Bone marrow (tissue), 2 donors: ENCODE measurements at regions not wholly inside any gene's neighbourhood (a gene's known extent, or its start where the extent isn't known, plus 50 kb on each side); places are given as distances from the start of the nearest gene placed in this dataset.
"Not testable (repeated sequence)": the region's sequence is repeated elsewhere in the genome, so short reads cannot be mapped to it uniquely, and the experiment has no call there.

Source experiments
- DNase-seq, 2 donors: peaks; one replicate each; lab custom pipeline; 2025; lab: John Stamatoyannopoulos, UW

DNA sequence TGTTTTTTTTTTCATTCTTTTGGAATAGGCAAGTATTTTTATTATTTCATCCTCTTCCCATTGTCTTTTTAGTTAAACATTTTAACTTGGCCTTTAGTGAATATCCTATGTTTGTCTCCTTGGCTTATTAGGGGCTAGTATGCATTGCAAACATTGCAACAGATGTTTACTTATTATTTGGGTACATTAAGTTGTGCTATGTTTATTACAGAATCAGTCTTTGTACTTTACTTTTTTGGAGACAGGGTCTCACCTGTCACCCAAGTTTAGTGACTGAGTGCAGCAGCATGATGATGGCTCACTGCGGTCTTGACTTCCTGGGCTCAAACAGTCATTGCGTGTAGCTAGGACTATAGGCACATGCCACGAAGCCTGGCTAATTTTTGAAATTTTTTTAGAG lies 51.1 kb upstream of the NUDT6 start:
- no peak for DNase-seq

GRCh38 chr4:122976111-122976510 lies 53.7 kb upstream of the NUDT6 start:
- DNase-seq = no peak

DNA sequence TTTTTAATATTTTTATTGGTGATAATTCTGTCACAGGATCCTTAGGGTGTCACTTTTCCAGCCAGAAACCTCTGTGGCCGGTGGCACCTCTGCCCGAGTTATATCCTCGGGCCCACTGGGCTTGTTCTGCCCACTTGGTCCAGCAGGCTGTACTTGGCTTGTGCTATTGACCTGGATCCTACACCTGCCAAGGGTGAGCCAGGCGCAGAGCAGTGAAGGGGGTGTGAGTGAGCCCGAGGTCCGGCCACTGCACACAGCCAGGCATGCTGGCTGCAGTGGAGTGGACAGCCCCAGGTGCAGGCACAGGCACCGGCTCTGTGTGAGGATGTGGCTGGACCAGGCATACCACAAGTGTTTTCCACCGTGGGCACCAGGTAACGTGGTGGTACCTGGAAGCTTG lies 54.7 kb upstream of the NUDT6 start:
- DNase-seq = no peak

DNA sequence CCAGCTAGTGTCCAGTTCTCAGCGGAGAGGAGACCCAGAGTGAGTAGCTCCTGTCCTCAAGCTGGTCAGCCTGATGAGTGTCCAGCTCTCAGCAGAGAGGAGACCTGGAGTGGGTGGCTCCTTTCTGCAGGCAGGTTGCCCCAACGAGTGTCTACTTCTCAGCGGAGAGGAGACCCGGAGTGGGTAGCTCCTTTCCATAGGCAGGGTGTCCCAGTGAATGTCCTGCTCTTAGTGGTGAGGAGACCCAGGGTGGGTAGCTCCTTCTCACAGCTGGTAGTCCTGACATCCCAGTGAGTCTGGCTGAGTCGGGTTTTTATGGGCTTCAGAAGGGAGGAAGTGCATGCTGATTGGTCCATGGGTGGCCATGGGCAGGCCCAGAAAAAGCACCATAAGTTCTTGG lies 55.7 kb upstream of the NUDT6 start:
- DNase-seq = no peak

- DNase-seq = no peak
Measured at GRCh38 chr4:122978789-122979188, 56.4 kb upstream of the NUDT6 start.

GRCh38 chr4:122980860-122981259 lies 58.5 kb upstream of the NUDT6 start:
- no peak for DNase-seq

GRCh38 chr4:122988696-122989095 lies 66.3 kb upstream of the NUDT6 start:
- DNase-seq = no peak

GRCh38 chr4:122990891-122991290 lies 68.5 kb upstream of the NUDT6 start:
- no peak for DNase-seq

DNA sequence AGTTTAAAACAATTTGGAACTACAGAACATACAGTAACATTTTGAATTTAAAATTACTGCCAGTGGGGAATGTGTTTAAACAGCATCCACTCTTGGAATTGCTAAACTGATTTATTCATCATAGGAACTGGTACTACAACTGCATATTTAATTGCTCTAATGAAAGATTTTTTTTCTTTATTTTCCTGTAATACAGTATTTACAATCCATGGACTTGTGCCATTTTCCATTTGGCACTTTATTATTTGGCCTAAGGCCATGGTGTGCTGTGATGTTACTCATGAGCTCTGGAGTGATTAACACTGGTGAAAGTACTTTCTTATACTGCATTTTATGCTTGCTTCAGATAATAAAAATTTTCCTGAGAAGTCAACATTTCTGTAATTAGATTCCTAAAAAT lies 69.7 kb upstream of the NUDT6 start:
- no peak for DNase-seq

- no peak for DNase-seq
Measured at GRCh38 chr4:122992641-122993040, 70.2 kb upstream of the NUDT6 start.

DNA sequence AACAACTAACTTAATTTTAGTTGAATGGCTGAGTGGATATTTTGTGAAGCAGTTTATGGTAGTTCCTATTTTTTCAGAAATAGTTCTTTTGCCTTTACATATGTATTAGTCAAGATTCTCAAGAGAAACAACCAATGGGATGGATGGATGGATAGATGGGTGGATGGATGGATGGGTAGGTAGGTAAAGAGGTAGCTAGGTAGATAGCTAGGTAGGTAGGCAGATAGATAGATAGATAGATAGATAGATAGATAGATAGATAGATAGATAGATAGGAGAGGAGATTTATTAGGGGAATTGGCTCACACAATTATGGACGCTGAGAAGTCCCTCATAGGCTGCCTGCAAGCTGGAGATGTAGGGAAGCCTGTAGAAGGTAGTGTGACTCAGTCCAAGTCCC lies 74.0 kb upstream of the NUDT6 start:
- no peak for DNase-seq

DNA sequence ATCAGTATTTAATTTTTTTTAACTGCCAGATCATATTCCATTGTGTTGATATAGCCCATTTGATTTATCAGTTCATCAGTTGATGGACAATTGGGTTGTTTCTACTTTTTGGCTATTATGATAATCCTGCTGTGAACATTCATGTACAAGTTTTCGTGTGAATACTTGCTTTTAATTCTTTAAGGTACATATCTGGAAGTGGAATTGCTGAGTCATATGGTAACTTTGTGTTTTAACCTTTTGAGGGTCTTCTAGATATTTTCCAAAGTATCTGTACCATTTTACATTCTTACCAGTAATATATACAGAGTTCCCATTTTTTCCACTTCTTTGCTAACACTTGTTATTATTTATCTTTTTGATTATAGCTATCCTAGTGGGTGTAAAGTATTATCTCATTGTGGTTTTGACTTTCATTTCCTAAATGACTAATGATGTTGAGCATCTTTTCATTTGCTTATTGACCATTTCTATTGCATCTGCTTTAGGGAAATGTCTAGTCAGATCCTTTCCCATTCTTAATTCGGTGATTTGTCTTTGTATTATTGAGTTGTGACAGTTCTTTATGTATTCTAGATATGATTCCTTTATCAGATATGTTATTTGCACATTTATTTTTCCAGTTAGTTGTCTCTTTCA lies 75.2 kb upstream of the NUDT6 start:
- DNase-seq = no peak

- not testable (repeated sequence) for DNase-seq
Measured at GRCh38 chr4:123004079-123004478, 81.7 kb upstream of the NUDT6 start.

DNA sequence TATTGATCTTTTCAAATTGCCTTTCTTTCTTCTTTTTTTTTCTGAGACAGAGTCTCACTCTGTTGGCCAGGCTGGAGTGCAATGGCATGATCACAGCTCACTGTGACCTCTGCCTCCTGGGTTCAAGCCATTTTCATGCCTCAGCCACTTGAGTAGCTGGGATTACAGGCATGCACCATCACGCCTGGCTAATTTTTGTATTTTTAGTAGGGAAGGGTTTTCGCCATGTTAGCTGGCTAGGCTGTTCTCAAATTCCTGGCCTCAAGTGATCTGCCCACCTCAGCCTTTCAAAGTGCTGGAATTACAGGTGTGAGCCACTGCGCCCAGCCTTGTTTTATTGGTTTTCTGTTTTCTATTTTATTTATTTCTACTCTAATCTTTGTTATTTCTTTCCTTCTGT lies 82.7 kb upstream of the NUDT6 start:
- not testable (repeated sequence) for DNase-seq

DNA sequence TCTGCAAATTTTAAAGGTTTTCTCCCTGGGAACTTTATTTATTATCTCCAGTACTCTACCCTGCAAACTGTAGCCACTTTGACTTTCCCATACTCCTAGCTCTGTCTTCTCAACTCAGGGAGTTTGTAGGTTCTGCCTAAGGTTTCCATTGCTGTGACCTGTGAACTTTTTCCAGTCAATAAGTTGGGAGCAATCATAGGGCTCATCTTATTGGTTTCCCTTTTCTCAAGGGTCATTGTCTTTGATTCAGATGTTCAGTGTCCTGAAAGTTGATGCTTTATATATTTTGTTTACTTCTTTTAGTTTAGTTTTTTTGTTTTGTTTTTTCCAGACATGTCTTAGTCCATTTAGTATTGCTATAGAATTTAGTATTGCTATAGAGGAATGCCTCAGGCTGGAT lies 85.3 kb upstream of the NUDT6 start:
- DNase-seq = no peak

GRCh38 chr4:123012416-123012815 lies 90.0 kb upstream of the NUDT6 start:
- DNase-seq = not testable (repeated sequence)

DNA sequence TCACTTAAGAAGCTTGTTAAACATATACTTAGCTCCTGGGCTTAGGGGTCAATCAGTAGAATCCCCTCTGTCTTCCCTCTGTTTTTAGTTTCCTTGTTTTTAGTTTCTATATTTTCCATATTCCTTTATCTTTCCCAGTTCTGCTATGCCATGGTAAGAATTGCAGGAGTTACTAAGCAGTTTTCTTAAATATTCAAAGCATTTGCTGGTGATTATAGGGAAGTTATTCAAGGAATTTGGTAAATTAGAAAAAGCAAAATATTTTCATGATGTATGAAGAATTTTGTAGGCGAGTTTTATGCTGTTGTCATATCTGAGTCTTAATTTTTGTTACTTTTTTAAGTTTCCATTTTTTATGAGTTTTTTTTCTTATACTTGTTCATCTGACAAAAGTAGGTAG lies 91.6 kb upstream of the NUDT6 start:
- DNase-seq = no peak

DNA sequence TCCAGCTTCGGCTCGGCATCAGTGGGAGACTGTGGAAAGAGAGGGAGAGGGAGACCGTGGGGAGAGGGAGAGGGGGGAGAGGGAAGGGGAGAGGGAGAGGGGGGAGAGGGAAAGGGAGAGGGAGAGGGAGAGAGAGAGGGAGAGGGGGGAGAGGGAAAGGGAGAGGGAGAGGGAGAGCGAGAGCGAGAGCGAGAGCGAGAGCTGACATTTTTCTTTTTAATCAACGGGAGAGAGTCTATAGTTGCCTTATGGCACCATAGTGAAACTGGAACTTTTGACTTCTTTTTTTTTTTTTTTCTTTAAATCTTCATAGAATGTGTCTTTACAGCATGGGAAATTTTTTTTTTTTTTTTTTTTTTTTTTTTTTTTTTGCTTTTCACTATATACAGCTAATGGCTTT lies 94.7 kb upstream of the NUDT6 start:
- DNase-seq = no peak

DNA sequence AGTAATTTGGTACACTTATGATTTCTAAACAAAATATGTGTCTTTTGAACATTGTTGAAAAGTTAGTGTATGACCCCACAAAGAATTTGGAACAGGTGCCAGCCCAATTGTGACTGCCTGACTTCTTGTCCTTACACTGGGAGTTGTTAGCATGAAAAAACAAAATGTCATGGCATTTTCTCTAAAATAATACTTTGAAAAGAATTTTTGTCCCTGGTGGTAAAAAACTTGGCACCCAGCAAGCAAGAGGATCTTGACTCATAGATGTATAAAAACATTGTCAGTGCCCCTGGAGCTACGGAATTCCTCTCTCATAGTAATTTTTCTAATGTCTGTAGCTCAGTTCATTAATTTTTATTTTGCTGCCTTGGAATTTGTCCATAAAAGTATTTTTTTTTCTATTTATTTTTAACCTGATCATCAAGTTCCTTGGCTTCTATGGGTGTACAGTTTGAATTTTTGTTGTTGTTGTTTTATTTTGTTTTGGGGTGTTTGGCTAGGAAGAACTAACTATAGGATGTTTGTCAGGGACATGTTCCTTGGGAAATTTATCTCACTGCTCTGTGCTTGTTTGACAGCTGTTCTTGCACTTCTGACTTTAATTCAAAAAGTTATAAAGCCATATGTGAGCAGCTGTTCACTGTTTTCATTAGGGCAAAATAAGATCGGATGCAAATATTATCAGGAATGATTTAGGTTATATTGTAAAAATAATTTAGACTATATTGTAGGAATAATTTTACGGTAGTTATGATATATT lies 95.4 kb upstream of the NUDT6 start:
- DNase-seq = no peak

- DNase-seq = no peak
Measured at GRCh38 chr4:123018396-123018775, 96.0 kb upstream of the NUDT6 start.

DNA sequence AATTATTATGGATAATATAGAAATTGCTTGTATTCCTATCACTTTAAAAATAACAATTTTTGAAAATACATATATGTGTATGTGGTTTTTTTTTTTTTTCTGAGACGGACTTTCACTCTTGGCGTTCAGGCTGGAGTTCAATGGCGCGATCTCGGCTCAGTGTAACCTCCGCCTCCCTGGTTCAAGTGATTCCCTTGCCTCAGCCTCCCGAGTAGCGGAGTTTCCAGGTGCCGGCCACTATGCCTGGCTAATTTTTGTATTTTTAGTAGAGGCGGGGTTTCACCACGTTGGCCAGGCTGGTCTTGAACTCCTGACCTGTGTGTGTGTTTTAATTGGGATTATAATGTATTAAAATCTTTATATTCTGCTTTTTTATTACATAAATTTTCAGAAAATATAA lies 97.9 kb upstream of the NUDT6 start:
- DNase-seq = no peak

- no peak for DNase-seq
Measured at GRCh38 chr4:123023647-123024046, 101.2 kb upstream of the NUDT6 start.

DNA sequence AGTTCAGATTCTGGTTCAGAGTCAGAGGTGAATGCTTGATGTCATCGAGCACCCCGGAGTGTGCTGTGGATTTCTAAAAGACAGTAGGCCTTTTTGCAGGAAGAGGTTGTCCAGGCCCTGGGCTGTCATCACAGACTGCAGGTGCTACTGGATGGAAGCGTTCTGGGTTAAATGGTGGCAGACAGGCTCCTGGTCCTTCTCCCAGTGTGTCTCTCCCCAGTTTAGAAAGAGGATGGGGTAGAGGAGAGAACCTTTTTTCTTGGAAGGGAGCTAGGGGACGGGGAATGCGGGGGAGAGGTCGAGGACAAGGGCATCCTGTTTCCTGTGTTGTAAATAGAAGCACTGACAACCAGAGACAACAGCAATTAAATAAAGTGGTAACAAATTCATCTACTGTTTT lies 102.3 kb upstream of the NUDT6 start:
- no peak for DNase-seq

- no peak for DNase-seq
Measured at GRCh38 chr4:123025398-123025797, 103.0 kb upstream of the NUDT6 start.
